ENCODE measurements at regions not wholly inside any gene's neighbourhood (a gene's known extent, or its start where the extent isn't known, plus 50 kb on each side); places are given as distances from the start of the nearest gene placed in this dataset.

- POLR2A ChIA-PET, result no interaction called here
- TF ChIP-seq ZNF571 (tag by site-specific recombination; IDR thresholded peaks at IDR 0.05) (no peak), ELK4 (IDR thresholded peaks at IDR 0.05; ENCODE audit: borderline replicate concordance, low read depth, low read length) (no peak), ZNF501 (tag by site-specific recombination; IDR thresholded peaks at IDR 0.05) (no peak), REST (tag by site-specific recombination; IDR thresholded peaks at IDR 0.05) (no peak), ZNF350 (tag by site-specific recombination; IDR thresholded peaks at IDR 0.05) (no peak)
- Histone ChIP-seq H3K4me1 (ENCODE audit: control insufficient read depth, insufficient read depth, low read length) (no peaks in the 10 kb centered on the region), H3K4me3 (ENCODE audit: low read depth, low read length) (no peak overlapping the region), H3K9me3 (ENCODE audit: control insufficient read depth, insufficient read depth, low read depth, low read length) (no peaks in the 10 kb centered on the region), H3K27ac (ENCODE audit: extremely low read depth, low read depth, low read length) (no peak overlapping the region), H3K36me3 (ENCODE audit: control insufficient read depth in 2 of 2, insufficient read depth in 1 of 2, low read length in 2 of 2) (no peaks in the 10 kb centered on the region)
- CTCF ChIA-PET, result no interaction called here
Measured at GRCh38 chr4:116736756-116737155, 348.6 kb downstream of the TRAM1L1 start.

- ChIA-PET CTCF (no interaction called here), POLR2A (no interaction called here)
- no peaks in the 10 kb centered on the region for H3K9me3 ChIP-seq (ENCODE audit: control insufficient read depth, insufficient read depth, low read depth, low read length)
Measured at GRCh38 chr4:116734178-116734577, 351.2 kb downstream of the TRAM1L1 start.

More at GRCh38 chr4:116734178-116734577, 351.2 kb downstream of the TRAM1L1 start:
- no peaks in the 10 kb centered on the region for H3K4me1 ChIP-seq (ENCODE audit: control insufficient read depth, insufficient read depth, low read length)
- H3K4me3 ChIP-seq (ENCODE audit: low read depth, low read length), result no peak overlapping the region
- H3K36me3 ChIP-seq (ENCODE audit: control insufficient read depth in 2 of 2, insufficient read depth in 1 of 2, low read length in 2 of 2), result no peaks in the 10 kb centered on the region
- no peak for TF ChIP-seq GLI2 (tag by site-specific recombination; IDR thresholded peaks at IDR 0.05; ENCODE audit: borderline replicate concordance, low read depth)
- TF ChIP-seq HIC1 (tag by site-specific recombination; IDR thresholded peaks at IDR 0.05), result no peak
- TF ChIP-seq TCF7L2 (IDR thresholded peaks at IDR 0.05; ENCODE audit: borderline replicate concordance, low read depth, low read length), result no peak
- no peak for TF ChIP-seq ZXDB (tag by site-specific recombination; IDR thresholded peaks at IDR 0.05)
- TF ChIP-seq ZFP41 (tag by site-specific recombination; IDR thresholded peaks at IDR 0.05; ENCODE audit: borderline replicate concordance), result no peak
- TF ChIP-seq SP7 (tag by site-specific recombination; IDR thresholded peaks at IDR 0.05), result no peak
- no peak for TF ChIP-seq FEZF1 (tag by site-specific recombination; IDR thresholded peaks at IDR 0.05)
- no peak for TF ChIP-seq ZNF18 (tag by site-specific recombination; IDR thresholded peaks at IDR 0.05)
- TF ChIP-seq ZNF335 (tag by site-specific recombination; conservative IDR thresholded peaks at IDR 0.05), result no peak
- TF ChIP-seq ZNF354C (tag by site-specific recombination; IDR thresholded peaks at IDR 0.05; ENCODE audit: borderline replicate concordance, low read depth), result no peak
- no peak for TF ChIP-seq ZNF16 (tag by site-specific recombination; IDR thresholded peaks at IDR 0.05; ENCODE audit: low read depth)
- no peak for TF ChIP-seq ZFHX2 (tag by site-specific recombination; conservative IDR thresholded peaks at IDR 0.05)
- TF ChIP-seq ZNF600 (tag by site-specific recombination; IDR thresholded peaks at IDR 0.05), result no peak
- no peak for TF ChIP-seq ZNF777 (tag by site-specific recombination; IDR thresholded peaks at IDR 0.05; ENCODE audit: borderline replicate concordance)
- no peak for TF ChIP-seq ZBTB21 (tag by site-specific recombination; IDR thresholded peaks at IDR 0.05)
- no peak for TF ChIP-seq ZNF404 (tag by site-specific recombination; IDR thresholded peaks at IDR 0.05)
- no peak overlapping the region for H3K27ac ChIP-seq (ENCODE audit: extremely low read depth, low read depth, low read length)
